H1 (cell line): ENCODE measurements at regions not wholly inside any gene's neighbourhood (a gene's known extent, or its start where the extent isn't known, plus 50 kb on each side); places are given as distances from the start of the nearest gene placed in this dataset.

Experiments
- CTCF ChIA-PET: fragments of 300-600 bp; sonication (Branson Sonifier 250); formaldehyde crosslinking; loops from one replicate; lab custom pipeline; 2021; ENCODE audit not compliant: partially characterized antibody; lab: Charles Lee
- POLR2A ChIA-PET: fragments of 300-600 bp; sonication (Branson Sonifier 250); formaldehyde crosslinking; loops from one replicate; lab custom pipeline; 2021; ENCODE audit warnings: inconsistent platforms; ENCODE audit not compliant: partially characterized antibody; lab: Charles Lee
- DNase-seq, 2 experiments: peaks; one replicate each; pipeline versions ENCODE4 v3.0.0 to v3.0.0-alpha.2; 2010 to 2022; ENCODE audit warnings: low spot score in 2 of 2, low read depth in 1 of 2, mixed read lengths in 1 of 2
- FAIRE-seq: peaks from 2 replicates; lab custom pipeline; 2011; peaks lifted over from hg19 to GRCh38; lab: Jason Lieb, UNC
- H2AFZ ChIP-seq: 2 replicates; pipeline ENCODE4 v1.8.1; 2012; ENCODE audit warnings: low read length, inconsistent platforms
- H2AK5ac ChIP-seq: 2 replicates; pipeline ENCODE4 v1.6.1; 2013; ENCODE audit warnings: low read depth, low read length
- H2BK120ac ChIP-seq: replicated peaks from 2 replicates; pipeline ENCODE3; 2013; ENCODE audit warnings: low read depth, low read length, inconsistent platforms
- H2BK12ac ChIP-seq: 2 replicates; pipeline ENCODE4 v1.6.1; 2013; ENCODE audit warnings: low read depth, low read length
- H2BK15ac ChIP-seq: 2 replicates; pipeline ENCODE4 v1.6.1; 2013; ENCODE audit warnings: low read length
- H2BK20ac ChIP-seq: 2 replicates; pipeline ENCODE4 v1.6.1; 2013; ENCODE audit warnings: low read length
- H2BK5ac ChIP-seq: 2 replicates; pipeline ENCODE4 v1.6.1; 2013; ENCODE audit warnings: low read depth, low read length
- H3K14ac ChIP-seq: 2 replicates; pipeline ENCODE4 v1.6.1; 2013; ENCODE audit warnings: inconsistent platforms; ENCODE audit not compliant: insufficient read length
- H3K18ac ChIP-seq: 2 replicates; pipeline ENCODE4 v1.6.1; 2013; ENCODE audit warnings: low read length; ENCODE audit errors: extremely low read depth
- H3K23ac ChIP-seq: 2 replicates; pipeline ENCODE4 v1.6.1; 2013; ENCODE audit warnings: inconsistent platforms; ENCODE audit not compliant: insufficient read length
- H3K23me2 ChIP-seq: 2 replicates; pipeline ENCODE4 v1.6.1; 2013; ENCODE audit warnings: low read depth, low read length
- H3K27ac ChIP-seq: 2 replicates; pipeline ENCODE4 v1.6.1; 2011; ENCODE audit warnings: low read depth, low read length, inconsistent platforms
- H3K27me3 ChIP-seq, 4 experiments: replicated peaks in 1 of 4; 1 replicate in 1 of 4; 2 replicates in 3 of 4; pipeline versions ENCODE4 v1.6.1 to v1.8.1; 2011 to 2013; ENCODE audit warnings: low read length in 3 of 4, mild to moderate bottlenecking in 3 of 4, inconsistent platforms in 2 of 4, mixed read lengths in 2 of 4, moderate library complexity in 1 of 4; ENCODE audit not compliant: control insufficient read depth in 3 of 4, insufficient read depth in 3 of 4; ENCODE audit errors: extremely low read depth in 1 of 4
- H3K36me3 ChIP-seq, 4 experiments: 2 replicates each; pipeline versions ENCODE4 v1.6.1 to v1.8.1; 2011 to 2013; ENCODE audit warnings: mild to moderate bottlenecking in 4 of 4, low read length in 3 of 4, moderate library complexity in 2 of 4, control low read depth in 1 of 4, inconsistent platforms in 1 of 4; ENCODE audit not compliant: insufficient read depth in 4 of 4, control insufficient read depth in 2 of 4
- H3K4ac ChIP-seq: replicated peaks from 2 replicates; pipeline ENCODE3; 2013; ENCODE audit warnings: low read length, low read depth, mixed read lengths, inconsistent platforms; ENCODE audit not compliant: insufficient read length
- H3K4me1 ChIP-seq, 4 experiments: replicated peaks in 1 of 4; 1 replicate in 1 of 4; 2 replicates in 3 of 4; pipeline versions ENCODE4 v1.6.1 to v1.8.1; 2011 to 2013; ENCODE audit warnings: low read length in 3 of 4, inconsistent platforms in 2 of 4, mixed read lengths in 1 of 4; ENCODE audit not compliant: insufficient read depth in 4 of 4, control insufficient read depth in 3 of 4
- H3K4me2 ChIP-seq, 2 experiments: 2 replicates each; pipeline versions ENCODE4 v1.6.1 to v1.8.1; 2011 to 2013; ENCODE audit warnings: low read depth in 2 of 2, low read length in 2 of 2, control low read depth in 1 of 2, inconsistent platforms in 1 of 2, mild to moderate bottlenecking in 1 of 2; ENCODE audit not compliant: insufficient read depth in 1 of 2
- H3K4me3 ChIP-seq, 4 experiments: fragments of 200-600, 300-600 bp in 1 of 4; sonication (generic), shearing (Covaris generic), sonication (Bioruptor Twin) in 1 of 4; 2 replicates each; pipeline versions ENCODE4 v1.5.1 to v1.8.1; 2011 to 2016; ENCODE audit warnings: low read length in 4 of 4, low read depth in 3 of 4, control low read depth in 2 of 4, inconsistent platforms in 2 of 4, mild to moderate bottlenecking in 2 of 4, mixed read lengths in 1 of 4, moderate library complexity in 1 of 4; ENCODE audit not compliant: insufficient read depth in 2 of 4; ENCODE audit errors: extremely low read depth in 1 of 4
- H3K56ac ChIP-seq: replicated peaks from 2 replicates; pipeline ENCODE3; 2013; ENCODE audit warnings: low read depth, mild to moderate bottlenecking, mixed read lengths, low read length, inconsistent platforms; ENCODE audit not compliant: insufficient read length
- H3K79me1 ChIP-seq: 2 replicates; pipeline ENCODE4 v1.6.1; 2013; ENCODE audit warnings: low read depth, low read length, control low read depth
- H3K79me2 ChIP-seq, 2 experiments: 2 replicates each; pipeline versions ENCODE4 v1.6.1 to v1.8.1; 2012 to 2013; ENCODE audit warnings: low read length in 2 of 2, mild to moderate bottlenecking in 2 of 2, inconsistent platforms in 1 of 2; ENCODE audit not compliant: insufficient read depth in 2 of 2, control insufficient read depth in 1 of 2
- H3K9ac ChIP-seq, 4 experiments: replicated peaks in 1 of 4; 1 replicate in 1 of 4; 2 replicates in 3 of 4; pipeline versions ENCODE4 v1.6.1 to v1.8.1; 2011 to 2013; ENCODE audit warnings: low read depth in 3 of 4, low read length in 3 of 4, control low read depth in 2 of 4, mild to moderate bottlenecking in 2 of 4, moderate library complexity in 2 of 4, inconsistent platforms in 1 of 4; ENCODE audit errors: extremely low read depth in 1 of 4
- H3K9me3 ChIP-seq, 2 experiments: 2 replicates each; pipeline versions ENCODE4 v1.6.1 to v1.8.1; 2012 to 2013; ENCODE audit warnings: mild to moderate bottlenecking in 2 of 2, moderate library complexity in 2 of 2, control low read depth in 1 of 2, inconsistent platforms in 1 of 2, low read depth in 1 of 2, low read length in 1 of 2, mixed read lengths in 1 of 2; ENCODE audit not compliant: insufficient read depth in 2 of 2
- H4K20me1 ChIP-seq, 2 experiments: replicated peaks in 1 of 2; 2 replicates each; pipeline versions ENCODE3 to v1.8.1; 2011 to 2013; ENCODE audit warnings: inconsistent platforms in 2 of 2, low read length in 2 of 2, mild to moderate bottlenecking in 1 of 2; ENCODE audit not compliant: insufficient read depth in 2 of 2, control insufficient read depth in 1 of 2
- H4K5ac ChIP-seq: 2 replicates; pipeline ENCODE4 v1.6.1; 2013; ENCODE audit warnings: low read length, low read depth, mixed read lengths, inconsistent platforms; ENCODE audit not compliant: insufficient read length
- H4K8ac ChIP-seq: 2 replicates; pipeline ENCODE4 v1.8.0; 2013; ENCODE audit warnings: mild to moderate bottlenecking, moderate library complexity, low read length, inconsistent platforms; ENCODE audit not compliant: insufficient read depth; ENCODE audit errors: extremely low read depth
- H4K91ac ChIP-seq: replicated peaks from 2 replicates; pipeline ENCODE3; 2013; ENCODE audit warnings: low read length, mixed read lengths, inconsistent platforms; ENCODE audit not compliant: insufficient read length
- EGR1 ChIP-seq: IDR thresholded peaks from 2 replicates; pipeline ENCODE4 v1.6.1; 2011; ENCODE audit warnings: low read depth, low read length, borderline replicate concordance
- POLR2A ChIP-seq, 2 experiments: IDR thresholded peaks; 1 replicate in 1 of 2; 2 replicates in 1 of 2; pipeline ENCODE4 v1.6.1; 2011; ENCODE audit warnings: low read depth in 2 of 2, low read length in 2 of 2, mild to moderate bottlenecking in 2 of 2; ENCODE audit errors: control extremely low read depth in 1 of 2
- WGBS, 2 experiments: shearing (Covaris generic) in 1 of 2; methylation state at CpG; one replicate each; pipeline versions ENCODE4 v1.1.6 to v1.1.7; 2013 to 2015; ENCODE audit warnings: low lambda C conversion rate in 2 of 2, mixed read lengths in 2 of 2, inconsistent platforms in 1 of 2, low coverage in 1 of 2, missing lambda C conversion rate in 1 of 2; ENCODE audit not compliant: insufficient replicate concordance in 2 of 2, insufficient coverage in 1 of 2, insufficient read length in 1 of 2; ENCODE audit errors: extremely low coverage in 1 of 2, missing lambda C conversion rate in 1 of 2; 5-methylcytosine and 5-hydroxymethylcytosine counted together

DNA sequence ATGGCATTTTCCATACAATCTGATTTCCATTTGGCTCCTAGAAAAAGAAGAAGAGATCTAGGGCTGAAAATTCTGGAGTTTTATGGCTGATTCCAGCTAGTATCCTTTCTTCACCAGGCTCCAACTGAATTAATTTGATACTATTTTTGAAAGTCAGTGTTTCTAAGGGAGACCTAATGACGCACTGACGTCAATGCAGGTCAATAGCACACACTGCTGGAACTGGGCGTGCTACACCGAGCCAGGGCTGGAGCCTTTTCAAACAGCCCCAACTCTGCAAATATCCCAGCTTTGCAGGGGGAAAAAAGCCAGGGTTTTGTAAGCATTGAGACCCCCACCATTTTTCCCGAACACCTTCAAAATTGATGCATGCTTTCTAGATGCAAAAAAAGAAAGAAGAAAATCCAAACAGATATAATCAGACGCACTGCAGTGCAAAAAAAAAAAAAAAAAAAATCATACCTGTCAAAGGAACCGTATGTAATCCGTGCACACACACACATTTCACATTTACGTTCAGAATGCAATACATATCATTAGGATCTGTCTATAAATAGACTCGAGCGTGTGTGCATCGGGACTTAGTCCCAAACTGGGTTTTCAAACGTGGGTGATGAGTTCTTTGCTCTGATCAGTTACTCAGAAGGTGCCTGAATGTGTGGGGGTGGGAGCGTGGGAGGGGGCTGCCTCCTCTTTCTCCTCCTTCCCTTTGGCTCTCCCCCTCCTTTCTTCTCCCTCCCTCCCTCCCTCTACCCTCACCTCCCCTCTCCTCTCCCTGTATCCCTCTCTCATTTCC, 124.5 kb upstream of the HSD17B12 start:
- Histone ChIP-seq H4K5ac (no peak overlapping the region), H2BK5ac (no peak overlapping the region), H2AFZ (no peak overlapping the region), H4K91ac (no peak overlapping the region), H3K23ac (no peak overlapping the region), H3K79me2 (no peaks in the 10 kb centered on the region), H3K4me2 (peak overlapping the region; percentile 87 to 93), H2BK120ac (no peak overlapping the region), H3K56ac (no peak overlapping the region), H2BK15ac (no peak overlapping the region), H2BK12ac (no peak overlapping the region; the same call in 1 of the 2 replicates), H4K20me1 (no peaks in the 10 kb centered on the region), H3K23me2 (peaks cover 12% of the 10 kb centered on the region), H2AK5ac (no peak overlapping the region), H3K9ac (no peak overlapping the region), H3K27me3 (peaks cover 2 to 7% (median 4%) of the 10 kb centered on the region in 4 experiments; a peak in 4 of 7 replicates), H3K9me3 (no peaks in the 10 kb centered on the region), H3K79me1 (no peaks in the 10 kb centered on the region), H3K18ac (no peak overlapping the region), H3K27ac (no peak overlapping the region), H3K14ac (no peak overlapping the region), H3K4me1 (peaks cover 5 to 26% (median 15%) of the 10 kb centered on the region in 4 experiments; a peak in 6 of 7 replicates), H4K8ac (no peak overlapping the region), H3K4me3 (peak overlapping the region in 2 of 4 experiments; percentile 12 to 58; a peak in 3 of 8 replicates), H2BK20ac (no peak overlapping the region), H3K4ac (no peak overlapping the region), H3K36me3 (no peaks in the 10 kb centered on the region)
- FAIRE-seq (no peak), DNase-seq (no peak)
- 0 out of 2 replicates have a peak, but pooled peaks have one; percentile 63 for TF ChIP-seq EGR1
- no peak for TF ChIP-seq POLR2A (IDR thresholded peaks at IDR 0.05; ENCODE audit: control extremely low read depth in 1 of 2, low read depth in 2 of 2, low read length in 2 of 2)
- ChIA-PET POLR2A (interaction anchor here (0.7 to 2.2 kb wide), 2 partner anchors 8 to 25 kb away, joined by 3 to 9 read pairs; no protein-coding TSS in a partner anchor), CTCF (interaction anchor here (0.7 to 34.3 kb wide), 5 partner anchors 9 to 123 kb away, joined by 3 to 646 read pairs (median 3); no protein-coding TSS in a partner anchor)
- 40% methylated on average over 12 of the region's 14 CpGs; no CpG with 5 or more reads in 1 of the 2 experiments for WGBS, 2 experiments
